Neural cell (in vitro differentiated cells): ENCODE measurements at regions not wholly inside any gene's neighbourhood (a gene's known extent, or its start where the extent isn't known, plus 50 kb on each side); places are given as distances from the start of the nearest gene placed in this dataset.

Source experiments
- EP300 ChIP-seq: fragments of 450-650 bp; conservative IDR thresholded peaks from 2 replicates; pipeline ENCODE4 v1.6.1; 2014; ENCODE audit warnings: antibody characterized with exemption, mild to moderate bottlenecking, moderate library complexity; ENCODE audit not compliant: poor library complexity, severe bottlenecking
- EZH2 ChIP-seq: fragments of 200-600, 300-800 bp; shearing (Covaris generic), sonication (generic); IDR thresholded peaks from 2 replicates; pipeline ENCODE4 v1.6.1; 2014; ENCODE audit warnings: antibody characterized with exemption, low read length, borderline replicate concordance, mild to moderate bottlenecking; ENCODE audit not compliant: insufficient read depth, poor library complexity, severe bottlenecking
- POLR2AphosphoS5 ChIP-seq: IDR thresholded peaks from 2 replicates; pipeline ENCODE4 v1.6.1; 2012
- RAD21 ChIP-seq: fragments of 450-650 bp; conservative IDR thresholded peaks from 2 replicates; pipeline ENCODE4 v1.6.1; 2014; ENCODE audit warnings: antibody characterized with exemption, mild to moderate bottlenecking, moderate library complexity
- TAF1 ChIP-seq: IDR thresholded peaks from 2 replicates; pipeline ENCODE4 v1.6.1; 2012; ENCODE audit warnings: low read depth
- TF ChIP-seq, protein P1 (sequence below): IDR thresholded peaks from 2 replicates; pipeline ENCODE4 v1.6.1; 2012; ENCODE audit warnings: borderline replicate concordance
- TF ChIP-seq, protein P2 (sequence below): fragments of 450-650 bp; IDR thresholded peaks from 2 replicates; pipeline ENCODE4 v1.5.1; 2014; ENCODE audit warnings: antibody characterized with exemption, mild to moderate bottlenecking, moderate library complexity; ENCODE audit not compliant: poor library complexity, severe bottlenecking

DNA sequence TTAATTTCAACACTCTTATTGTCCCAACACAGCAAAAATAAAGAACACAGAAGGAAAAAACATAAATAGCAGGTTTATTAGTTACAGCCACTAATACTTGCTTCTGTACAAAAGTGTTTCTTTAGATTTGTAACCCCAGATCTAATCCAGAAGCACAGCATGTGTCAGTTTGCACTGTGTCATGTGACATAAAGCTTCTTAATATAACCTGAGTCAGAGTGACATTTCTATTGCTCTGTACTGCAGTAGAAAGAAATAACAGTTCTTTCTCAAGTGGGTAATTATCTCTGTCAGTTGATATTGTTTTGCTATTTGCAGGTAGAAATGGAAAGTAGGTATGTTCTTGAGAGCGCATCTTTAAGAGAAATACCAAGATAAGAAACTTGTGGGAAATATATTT, 422.5 kb downstream of the ZIC3 start:
- TF ChIP-seq, protein P1, sequence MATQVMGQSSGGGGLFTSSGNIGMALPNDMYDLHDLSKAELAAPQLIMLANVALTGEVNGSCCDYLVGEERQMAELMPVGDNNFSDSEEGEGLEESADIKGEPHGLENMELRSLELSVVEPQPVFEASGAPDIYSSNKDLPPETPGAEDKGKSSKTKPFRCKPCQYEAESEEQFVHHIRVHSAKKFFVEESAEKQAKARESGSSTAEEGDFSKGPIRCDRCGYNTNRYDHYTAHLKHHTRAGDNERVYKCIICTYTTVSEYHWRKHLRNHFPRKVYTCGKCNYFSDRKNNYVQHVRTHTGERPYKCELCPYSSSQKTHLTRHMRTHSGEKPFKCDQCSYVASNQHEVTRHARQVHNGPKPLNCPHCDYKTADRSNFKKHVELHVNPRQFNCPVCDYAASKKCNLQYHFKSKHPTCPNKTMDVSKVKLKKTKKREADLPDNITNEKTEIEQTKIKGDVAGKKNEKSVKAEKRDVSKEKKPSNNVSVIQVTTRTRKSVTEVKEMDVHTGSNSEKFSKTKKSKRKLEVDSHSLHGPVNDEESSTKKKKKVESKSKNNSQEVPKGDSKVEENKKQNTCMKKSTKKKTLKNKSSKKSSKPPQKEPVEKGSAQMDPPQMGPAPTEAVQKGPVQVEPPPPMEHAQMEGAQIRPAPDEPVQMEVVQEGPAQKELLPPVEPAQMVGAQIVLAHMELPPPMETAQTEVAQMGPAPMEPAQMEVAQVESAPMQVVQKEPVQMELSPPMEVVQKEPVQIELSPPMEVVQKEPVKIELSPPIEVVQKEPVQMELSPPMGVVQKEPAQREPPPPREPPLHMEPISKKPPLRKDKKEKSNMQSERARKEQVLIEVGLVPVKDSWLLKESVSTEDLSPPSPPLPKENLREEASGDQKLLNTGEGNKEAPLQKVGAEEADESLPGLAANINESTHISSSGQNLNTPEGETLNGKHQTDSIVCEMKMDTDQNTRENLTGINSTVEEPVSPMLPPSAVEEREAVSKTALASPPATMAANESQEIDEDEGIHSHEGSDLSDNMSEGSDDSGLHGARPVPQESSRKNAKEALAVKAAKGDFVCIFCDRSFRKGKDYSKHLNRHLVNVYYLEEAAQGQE = peak; percentile 46
- peak; percentile 76 for TF ChIP-seq EP300
- TF ChIP-seq EZH2 = no peak
- TF ChIP-seq POLR2AphosphoS5 = peak; percentile 40
- TF ChIP-seq, protein P2, sequence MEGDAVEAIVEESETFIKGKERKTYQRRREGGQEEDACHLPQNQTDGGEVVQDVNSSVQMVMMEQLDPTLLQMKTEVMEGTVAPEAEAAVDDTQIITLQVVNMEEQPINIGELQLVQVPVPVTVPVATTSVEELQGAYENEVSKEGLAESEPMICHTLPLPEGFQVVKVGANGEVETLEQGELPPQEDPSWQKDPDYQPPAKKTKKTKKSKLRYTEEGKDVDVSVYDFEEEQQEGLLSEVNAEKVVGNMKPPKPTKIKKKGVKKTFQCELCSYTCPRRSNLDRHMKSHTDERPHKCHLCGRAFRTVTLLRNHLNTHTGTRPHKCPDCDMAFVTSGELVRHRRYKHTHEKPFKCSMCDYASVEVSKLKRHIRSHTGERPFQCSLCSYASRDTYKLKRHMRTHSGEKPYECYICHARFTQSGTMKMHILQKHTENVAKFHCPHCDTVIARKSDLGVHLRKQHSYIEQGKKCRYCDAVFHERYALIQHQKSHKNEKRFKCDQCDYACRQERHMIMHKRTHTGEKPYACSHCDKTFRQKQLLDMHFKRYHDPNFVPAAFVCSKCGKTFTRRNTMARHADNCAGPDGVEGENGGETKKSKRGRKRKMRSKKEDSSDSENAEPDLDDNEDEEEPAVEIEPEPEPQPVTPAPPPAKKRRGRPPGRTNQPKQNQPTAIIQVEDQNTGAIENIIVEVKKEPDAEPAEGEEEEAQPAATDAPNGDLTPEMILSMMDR = no peak
- TF ChIP-seq TAF1 = no peak
- no peak for TF ChIP-seq RAD21
